KMS-11 (cell line): ENCODE measurements at regions not wholly inside any gene's neighbourhood (a gene's known extent, or its start where the extent isn't known, plus 50 kb on each side); places are given as distances from the start of the nearest gene placed in this dataset.
"Not testable (repeated sequence)": the region's sequence is repeated elsewhere in the genome, so short reads cannot be mapped to it uniquely, and the experiment has no call there.

Source experiments
- H2AFZ ChIP-seq: fragments of 200-600 bp; sonication (generic); 2 replicates; pipeline ENCODE4 v1.6.1; 2016; ENCODE audit warnings: antibody characterized with exemption, mixed run types, low read depth
- H3K27ac ChIP-seq: fragments of 200-600 bp; sonication (generic); 2 replicates; pipeline ENCODE4 v1.6.1; 2016; ENCODE audit warnings: mild to moderate bottlenecking, mixed run types
- H3K27me3 ChIP-seq: fragments of 200-600 bp; sonication (generic); 2 replicates; pipeline ENCODE4 v1.6.1; 2017; ENCODE audit warnings: mild to moderate bottlenecking, low read depth, mixed run types, moderate library complexity; ENCODE audit not compliant: insufficient read depth
- H3K36me3 ChIP-seq: fragments of 200-600 bp; sonication (generic); 2 replicates; pipeline ENCODE4 v1.6.1; 2017; ENCODE audit warnings: mild to moderate bottlenecking, mixed run types; ENCODE audit not compliant: insufficient read depth
- H3K4me1 ChIP-seq: fragments of 200-600 bp; sonication (generic); 2 replicates; pipeline ENCODE4 v1.6.1; 2016; ENCODE audit warnings: mild to moderate bottlenecking, low read depth, mixed run types; ENCODE audit not compliant: poor library complexity, severe bottlenecking
- H3K4me2 ChIP-seq: fragments of 200-600 bp; sonication (generic); 2 replicates; pipeline ENCODE4 v1.7.0; 2016; ENCODE audit warnings: mild to moderate bottlenecking, mixed run types
- H3K4me3 ChIP-seq: fragments of 200-600 bp; sonication (generic); IDR thresholded peaks from 2 replicates; pipeline ENCODE4 v1.6.1; 2017; ENCODE audit warnings: low read depth, low read length, mixed read lengths; ENCODE audit not compliant: insufficient read depth
- H3K79me2 ChIP-seq: fragments of 200-600 bp; sonication (generic); 2 replicates; pipeline ENCODE4 v1.6.1; 2016; ENCODE audit warnings: low read depth, mixed run types; ENCODE audit not compliant: insufficient read depth
- H3K9ac ChIP-seq: fragments of 200-600 bp; sonication (generic); 2 replicates; pipeline ENCODE4 v1.6.1; 2016; ENCODE audit warnings: mild to moderate bottlenecking, mixed run types
- H4K20me1 ChIP-seq: fragments of 200-600 bp; sonication (generic); 2 replicates; pipeline ENCODE4 v1.6.1; 2016; ENCODE audit warnings: mild to moderate bottlenecking, mixed run types; ENCODE audit not compliant: insufficient read depth
- CTCF ChIP-seq: fragments of 200-600 bp; sonication (generic); conservative IDR thresholded peaks from 2 replicates; pipeline ENCODE4 v1.6.1; 2017; ENCODE audit warnings: low read depth, mild to moderate bottlenecking, antibody characterized with exemption, low read length, moderate library complexity, mixed read lengths

- Histone ChIP-seq H2AFZ (no peak overlapping the region), H3K27ac (no peak overlapping the region), H3K27me3 (no peaks in the 10 kb centered on the region), H3K36me3 (no peaks in the 10 kb centered on the region), H3K9ac (no peak overlapping the region), H3K79me2 (no peaks in the 10 kb centered on the region), H3K4me2 (no peak overlapping the region), H3K4me1 (no peaks in the 10 kb centered on the region), H3K4me3 (no peak overlapping the region), H4K20me1 (no peaks in the 10 kb centered on the region)
- TF ChIP-seq CTCF = no peak
Measured at GRCh38 chr6:84635081-84635761, 129.2 kb downstream of the TBX18 start.

- no peak overlapping the region for H3K27ac ChIP-seq
- no peaks in the 10 kb centered on the region for H4K20me1 ChIP-seq
- H3K27me3 ChIP-seq = no peaks in the 10 kb centered on the region
- no peak overlapping the region for H3K9ac ChIP-seq
- H3K4me2 ChIP-seq = no peak overlapping the region
- H3K4me1 ChIP-seq = no peaks in the 10 kb centered on the region
- no peaks in the 10 kb centered on the region for H3K36me3 ChIP-seq
- H2AFZ ChIP-seq = no peak overlapping the region
- TF ChIP-seq CTCF = no peak
- H3K79me2 ChIP-seq = no peaks in the 10 kb centered on the region
- no peak overlapping the region for H3K4me3 ChIP-seq
Measured at GRCh38 chr6:84633771-84634170, 130.6 kb downstream of the TBX18 start.

GRCh38 chr6:84626527-84626926, 137.9 kb downstream of the TBX18 start:
- not testable (repeated sequence) for H3K4me1 ChIP-seq, H3K4me3 ChIP-seq, H3K79me2 ChIP-seq, H2AFZ ChIP-seq, H4K20me1 ChIP-seq, H3K9ac ChIP-seq, H3K36me3 ChIP-seq, H3K4me2 ChIP-seq, H3K27ac ChIP-seq, H3K27me3 ChIP-seq

GRCh38 chr6:84625506-84625905, 138.9 kb downstream of the TBX18 start:
- Histone ChIP-seq H3K4me2 (no peak overlapping the region), H3K4me1 (no peaks in the 10 kb centered on the region), H3K4me3 (no peak overlapping the region), H2AFZ (no peak overlapping the region), H3K9ac (no peak overlapping the region), H3K36me3 (no peaks in the 10 kb centered on the region), H3K79me2 (no peaks in the 10 kb centered on the region), H4K20me1 (no peaks in the 10 kb centered on the region), H3K27me3 (no peaks in the 10 kb centered on the region), H3K27ac (no peak overlapping the region)
- TF ChIP-seq CTCF = no peak

- H3K9ac ChIP-seq = no peak overlapping the region
- H3K4me3 ChIP-seq = no peak overlapping the region
- no peaks in the 10 kb centered on the region for H3K27me3 ChIP-seq
- no peaks in the 10 kb centered on the region for H3K36me3 ChIP-seq
- no peak overlapping the region for H3K27ac ChIP-seq
- TF ChIP-seq CTCF = no peak
- no peak overlapping the region for H2AFZ ChIP-seq
- H4K20me1 ChIP-seq = no peaks in the 10 kb centered on the region
- no peaks in the 10 kb centered on the region for H3K79me2 ChIP-seq
- H3K4me2 ChIP-seq = no peak overlapping the region
- H3K4me1 ChIP-seq = no peaks in the 10 kb centered on the region
Measured at GRCh38 chr6:84623956-84624680, 140.3 kb downstream of the TBX18 start.
